Loucy (cell line): ENCODE measurements at regions not wholly inside any gene's neighbourhood (a gene's known extent, or its start where the extent isn't known, plus 50 kb on each side); places are given as distances from the start of the nearest gene placed in this dataset.

Experiments
- EZH2phosphoT487 ChIP-seq: fragments of 200-600 bp; IDR thresholded peaks from 2 replicates; pipeline ENCODE4 v1.6.1; 2018; ENCODE audit warnings: antibody characterized with exemption, mild to moderate bottlenecking, moderate library complexity, borderline replicate concordance
- TF ChIP-seq, protein P1 (sequence below): fragments of 200-600 bp; sonication (generic); conservative IDR thresholded peaks from 2 replicates; pipeline ENCODE4 v1.5.1; 2014; ENCODE audit warnings: mild to moderate bottlenecking, antibody characterized with exemption, low read length

DNA sequence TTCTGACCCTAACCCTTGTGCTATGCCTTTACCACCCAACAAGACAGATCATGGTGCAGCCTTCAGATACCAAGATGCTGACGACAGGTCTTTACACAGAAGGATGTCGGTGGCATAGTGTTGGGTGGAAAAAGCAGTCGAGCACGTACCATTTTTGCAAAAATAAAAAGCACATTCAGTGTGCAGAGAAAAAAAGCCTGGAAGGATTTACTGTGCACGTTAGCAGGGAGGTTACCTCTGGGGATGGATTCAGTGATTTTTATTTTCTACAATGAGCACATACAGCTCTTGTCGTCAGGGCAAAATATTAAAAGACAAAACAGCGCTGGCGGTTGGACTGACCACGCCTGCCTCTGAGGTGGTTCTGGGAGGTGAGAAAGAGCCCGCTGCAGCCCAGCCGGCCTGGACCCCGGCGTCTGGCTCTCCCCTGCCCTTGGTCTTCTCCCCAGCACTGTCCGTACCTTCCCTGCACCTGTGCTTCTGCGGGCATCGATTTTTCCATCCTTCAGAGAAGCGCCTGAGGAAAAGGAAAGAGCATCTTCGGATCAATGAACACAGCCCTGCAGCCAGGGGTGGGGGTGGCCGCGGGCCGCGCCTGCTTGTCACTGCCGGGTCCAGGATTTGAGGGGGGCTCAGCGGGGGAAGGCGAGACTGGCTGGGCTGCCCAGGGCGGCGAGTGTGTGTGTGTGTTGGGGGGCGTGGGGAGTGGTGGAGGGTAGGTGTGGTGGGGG, 200.0 kb upstream of the IER5L start:
- TF ChIP-seq, protein P1, sequence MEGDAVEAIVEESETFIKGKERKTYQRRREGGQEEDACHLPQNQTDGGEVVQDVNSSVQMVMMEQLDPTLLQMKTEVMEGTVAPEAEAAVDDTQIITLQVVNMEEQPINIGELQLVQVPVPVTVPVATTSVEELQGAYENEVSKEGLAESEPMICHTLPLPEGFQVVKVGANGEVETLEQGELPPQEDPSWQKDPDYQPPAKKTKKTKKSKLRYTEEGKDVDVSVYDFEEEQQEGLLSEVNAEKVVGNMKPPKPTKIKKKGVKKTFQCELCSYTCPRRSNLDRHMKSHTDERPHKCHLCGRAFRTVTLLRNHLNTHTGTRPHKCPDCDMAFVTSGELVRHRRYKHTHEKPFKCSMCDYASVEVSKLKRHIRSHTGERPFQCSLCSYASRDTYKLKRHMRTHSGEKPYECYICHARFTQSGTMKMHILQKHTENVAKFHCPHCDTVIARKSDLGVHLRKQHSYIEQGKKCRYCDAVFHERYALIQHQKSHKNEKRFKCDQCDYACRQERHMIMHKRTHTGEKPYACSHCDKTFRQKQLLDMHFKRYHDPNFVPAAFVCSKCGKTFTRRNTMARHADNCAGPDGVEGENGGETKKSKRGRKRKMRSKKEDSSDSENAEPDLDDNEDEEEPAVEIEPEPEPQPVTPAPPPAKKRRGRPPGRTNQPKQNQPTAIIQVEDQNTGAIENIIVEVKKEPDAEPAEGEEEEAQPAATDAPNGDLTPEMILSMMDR = no peak
- no peak for TF ChIP-seq EZH2phosphoT487
